Liver (tissue), 8 donors: ENCODE measurements at regions not wholly inside any gene's neighbourhood (a gene's known extent, or its start where the extent isn't known, plus 50 kb on each side); places are given as distances from the start of the nearest gene placed in this dataset.

Source experiments
- DNase-seq: peaks from one replicate; pipeline ENCODE4 v3.0.0-alpha.2; 2017; ENCODE audit warnings: low spot score
- H3K27ac ChIP-seq, 2 donors: one replicate each; pipeline ENCODE4 v1.7.0; 2013; ENCODE audit warnings: inconsistent platforms in 2 of 2, low read length in 2 of 2, control low read depth in 1 of 2, low read depth in 1 of 2, mild to moderate bottlenecking in 1 of 2
- H3K27me3 ChIP-seq, 4 donors: one replicate each; pipeline versions ENCODE4 v1.6.1 to v1.7.0; 2013; ENCODE audit warnings: low read length in 3 of 4, inconsistent platforms in 1 of 4, mild to moderate bottlenecking in 1 of 4, moderate library complexity in 1 of 4; ENCODE audit not compliant: control insufficient read depth in 4 of 4, insufficient read depth in 4 of 4
- H3K36me3 ChIP-seq, 4 donors: one replicate each; pipeline versions ENCODE4 v1.6.1 to v1.7.0; 2013; ENCODE audit warnings: low read length in 3 of 4, mild to moderate bottlenecking in 3 of 4, low read depth in 1 of 4, moderate library complexity in 1 of 4; ENCODE audit not compliant: control insufficient read depth in 4 of 4, insufficient read depth in 3 of 4
- H3K4me1 ChIP-seq, 4 donors: one replicate each; pipeline versions ENCODE4 v1.6.1 to v1.7.0; 2013; ENCODE audit warnings: low read length in 3 of 4, mild to moderate bottlenecking in 3 of 4, moderate library complexity in 1 of 4; ENCODE audit not compliant: control insufficient read depth in 4 of 4, insufficient read depth in 4 of 4
- H3K4me3 ChIP-seq, 3 donors: one replicate each; pipeline versions ENCODE4 v1.6.1 to v1.7.0; 2013; ENCODE audit warnings: low read length in 3 of 3, control low read depth in 1 of 3, low read depth in 1 of 3, mild to moderate bottlenecking in 1 of 3
- H3K9ac ChIP-seq, 2 donors: one replicate each; pipeline ENCODE4 v1.7.0; 2013; ENCODE audit warnings: low read length in 2 of 2, mild to moderate bottlenecking in 2 of 2, moderate library complexity in 2 of 2, control low read depth in 1 of 2, low read depth in 1 of 2
- H3K9me3 ChIP-seq, 4 donors: one replicate each; pipeline versions ENCODE4 v1.6.1 to v1.7.0; 2013; ENCODE audit warnings: low read length in 3 of 4; ENCODE audit not compliant: control insufficient read depth in 4 of 4
- ATF3 ChIP-seq: IDR thresholded peaks from 2 replicates; pipeline ENCODE4 v1.6.1; 2016; ENCODE audit warnings: antibody characterized with exemption
- CTCF ChIP-seq: fragments of 150-350 bp; IDR thresholded peaks from 2 replicates; pipeline ENCODE4 v1.5.1; 2017; ENCODE audit warnings: improper control_type of control experiment, low read depth, low read length; ENCODE audit not compliant: missing input control
- EGR1 ChIP-seq, 2 donors: IDR thresholded peaks; 2 replicates each; pipeline ENCODE4 v1.6.1; 2016 to 2018; ENCODE audit warnings: antibody characterized with exemption in 2 of 2, low read depth in 2 of 2
- FOXA1 ChIP-seq: IDR thresholded peaks from 2 replicates; pipeline ENCODE4 v1.6.1; 2016; ENCODE audit warnings: antibody characterized with exemption
- FOXA2 ChIP-seq: IDR thresholded peaks from 2 replicates; pipeline ENCODE4 v1.6.1; 2016; ENCODE audit warnings: antibody characterized with exemption
- GABPA ChIP-seq, 2 donors: IDR thresholded peaks in 1 of 2; conservative IDR thresholded peaks in 1 of 2; 2 replicates each; pipeline ENCODE4 v1.6.1; 2016; ENCODE audit warnings: antibody characterized with exemption in 2 of 2, mild to moderate bottlenecking in 1 of 2, moderate library complexity in 1 of 2
- HNF4A ChIP-seq, 2 donors: conservative IDR thresholded peaks; 2 replicates each; pipeline ENCODE4 v1.6.1; 2016; ENCODE audit warnings: antibody characterized with exemption in 2 of 2, mild to moderate bottlenecking in 2 of 2
- HNF4G ChIP-seq: IDR thresholded peaks from 2 replicates; pipeline ENCODE4 v1.6.1; 2016; ENCODE audit warnings: antibody characterized with exemption
- JUND ChIP-seq, 2 donors: IDR thresholded peaks; 2 replicates each; pipeline ENCODE4 v1.6.1; 2016; ENCODE audit warnings: antibody characterized with exemption in 2 of 2
- NR2F2 ChIP-seq: IDR thresholded peaks from 2 replicates; pipeline ENCODE4 v1.6.1; 2016; ENCODE audit warnings: antibody characterized with exemption
- RAD21 ChIP-seq, 2 donors: IDR thresholded peaks; 2 replicates each; pipeline ENCODE4 v1.6.1; 2016; ENCODE audit warnings: antibody characterized with exemption in 2 of 2, mild to moderate bottlenecking in 2 of 2
- RXRA ChIP-seq, 2 donors: IDR thresholded peaks; 2 replicates each; pipeline ENCODE4 v1.6.1; 2017 to 2018; ENCODE audit warnings: antibody characterized with exemption in 2 of 2, mild to moderate bottlenecking in 1 of 2
- SP1 ChIP-seq: IDR thresholded peaks from 2 replicates; pipeline ENCODE4 v1.6.1; 2018; ENCODE audit warnings: antibody characterized with exemption, mild to moderate bottlenecking
- TAF1 ChIP-seq: conservative IDR thresholded peaks from 2 replicates; pipeline ENCODE4 v1.6.1; 2016; ENCODE audit warnings: antibody characterized with exemption, mild to moderate bottlenecking
- YY1 ChIP-seq: IDR thresholded peaks from 2 replicates; pipeline ENCODE4 v1.6.1; 2016; ENCODE audit warnings: antibody characterized with exemption, mild to moderate bottlenecking
- WGBS: extraction: QIAGEN DNeasy Blood & Tissue Kit; methylation state at CpG from one replicate; pipeline ENCODE4 v1.1.7; 2013; 5-methylcytosine and 5-hydroxymethylcytosine counted together
- TF ChIP-seq, protein P1 (sequence below): IDR thresholded peaks from 2 replicates; pipeline ENCODE4 v1.6.1; 2016; ENCODE audit warnings: antibody characterized with exemption, mild to moderate bottlenecking
- donor health status: healthy.
- donor health status: healthy.
- donor health status: healthy.
- donor health status: healthy.
- donor health status: healthy.

DNA sequence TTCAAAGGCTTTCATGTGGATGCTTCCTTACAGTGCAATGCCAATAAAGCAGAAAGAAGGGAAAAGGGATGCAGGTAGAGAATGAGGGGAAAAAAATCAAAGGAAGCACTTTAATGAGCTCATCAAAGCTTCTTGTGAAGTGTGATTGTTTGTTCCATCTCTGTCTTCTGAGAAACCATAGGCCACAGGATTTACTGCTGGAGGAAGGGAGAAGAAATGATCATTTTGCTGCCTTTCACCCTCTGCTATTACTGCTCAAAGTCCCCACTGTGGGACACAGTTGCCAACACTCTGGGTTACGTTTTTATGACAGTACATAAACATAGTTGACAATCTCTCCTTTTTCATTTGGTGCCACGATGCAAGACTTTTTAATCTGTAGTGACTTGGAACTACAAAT is 558.0 kb upstream of the TECRL start:
- 48% methylated on average over 2 of the region's 2 CpGs for WGBS
- no peak overlapping the region for H3K4me3 ChIP-seq
- no peak overlapping the region for H3K27ac ChIP-seq
- TF ChIP-seq JUND (IDR thresholded peaks at IDR 0.05) (no peak), ATF3 (no peak), SP1 (no peak)
- no peaks in the 10 kb centered on the region for H3K36me3 ChIP-seq
- H3K4me1 ChIP-seq, result no peaks in the 10 kb centered on the region
- no peak overlapping the region for H3K9ac ChIP-seq
- DNase-seq, result no peak
- H3K9me3 ChIP-seq, result no peaks in the 10 kb centered on the region
- H3K27me3 ChIP-seq, result no peaks in the 10 kb centered on the region

DNA sequence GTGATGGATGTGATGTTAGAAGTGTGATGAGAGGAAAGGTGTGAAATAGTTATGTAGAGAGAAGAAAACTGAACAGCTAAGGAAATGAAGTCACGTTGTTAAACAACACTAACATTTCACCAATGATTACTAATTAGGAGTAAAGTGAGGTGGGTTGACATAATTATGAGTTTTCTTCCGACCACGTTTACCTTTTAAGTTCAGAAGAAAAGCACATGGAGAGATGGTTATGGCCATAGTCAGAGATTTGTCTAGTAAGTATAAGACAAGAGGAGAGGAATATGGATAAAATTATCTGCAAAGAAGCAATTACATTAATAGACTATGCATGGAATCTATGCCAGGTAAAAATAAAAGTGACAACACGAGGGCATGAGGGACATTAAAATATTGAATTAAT is 551.3 kb upstream of the TECRL start:
- 62% methylated on average over 4 of the region's 4 CpGs for WGBS
- no peak for TF ChIP-seq JUND (IDR thresholded peaks at IDR 0.05)
- TF ChIP-seq, protein P1, sequence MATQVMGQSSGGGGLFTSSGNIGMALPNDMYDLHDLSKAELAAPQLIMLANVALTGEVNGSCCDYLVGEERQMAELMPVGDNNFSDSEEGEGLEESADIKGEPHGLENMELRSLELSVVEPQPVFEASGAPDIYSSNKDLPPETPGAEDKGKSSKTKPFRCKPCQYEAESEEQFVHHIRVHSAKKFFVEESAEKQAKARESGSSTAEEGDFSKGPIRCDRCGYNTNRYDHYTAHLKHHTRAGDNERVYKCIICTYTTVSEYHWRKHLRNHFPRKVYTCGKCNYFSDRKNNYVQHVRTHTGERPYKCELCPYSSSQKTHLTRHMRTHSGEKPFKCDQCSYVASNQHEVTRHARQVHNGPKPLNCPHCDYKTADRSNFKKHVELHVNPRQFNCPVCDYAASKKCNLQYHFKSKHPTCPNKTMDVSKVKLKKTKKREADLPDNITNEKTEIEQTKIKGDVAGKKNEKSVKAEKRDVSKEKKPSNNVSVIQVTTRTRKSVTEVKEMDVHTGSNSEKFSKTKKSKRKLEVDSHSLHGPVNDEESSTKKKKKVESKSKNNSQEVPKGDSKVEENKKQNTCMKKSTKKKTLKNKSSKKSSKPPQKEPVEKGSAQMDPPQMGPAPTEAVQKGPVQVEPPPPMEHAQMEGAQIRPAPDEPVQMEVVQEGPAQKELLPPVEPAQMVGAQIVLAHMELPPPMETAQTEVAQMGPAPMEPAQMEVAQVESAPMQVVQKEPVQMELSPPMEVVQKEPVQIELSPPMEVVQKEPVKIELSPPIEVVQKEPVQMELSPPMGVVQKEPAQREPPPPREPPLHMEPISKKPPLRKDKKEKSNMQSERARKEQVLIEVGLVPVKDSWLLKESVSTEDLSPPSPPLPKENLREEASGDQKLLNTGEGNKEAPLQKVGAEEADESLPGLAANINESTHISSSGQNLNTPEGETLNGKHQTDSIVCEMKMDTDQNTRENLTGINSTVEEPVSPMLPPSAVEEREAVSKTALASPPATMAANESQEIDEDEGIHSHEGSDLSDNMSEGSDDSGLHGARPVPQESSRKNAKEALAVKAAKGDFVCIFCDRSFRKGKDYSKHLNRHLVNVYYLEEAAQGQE, result no peak
- TF ChIP-seq NR2F2, result no peak
- no peak for TF ChIP-seq SP1
- TF ChIP-seq HNF4G, result no peak
- no peak for TF ChIP-seq CTCF
- TF ChIP-seq EGR1 (IDR thresholded peaks at IDR 0.05; ENCODE audit: low read depth in 2 of 2), result no peak
- TF ChIP-seq TAF1, result no peak

DNA sequence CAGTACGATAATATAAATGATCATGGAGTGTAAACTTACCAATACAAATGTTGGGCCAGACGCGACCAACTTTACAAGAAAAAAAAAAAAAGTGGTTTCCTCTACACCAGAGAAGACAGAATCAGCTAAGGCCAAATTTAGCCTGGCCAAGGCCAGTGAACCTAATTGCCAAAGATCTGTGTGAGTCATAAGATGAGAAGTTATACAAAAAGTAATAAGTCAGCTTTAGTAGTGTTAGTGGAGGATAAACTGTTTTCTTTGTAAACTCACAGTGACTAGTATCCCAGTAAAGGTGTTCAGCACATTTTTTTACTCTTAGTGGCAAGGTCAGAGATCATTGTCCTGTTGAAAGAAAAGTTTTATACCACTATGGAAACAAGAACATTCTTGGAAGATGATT is 531.4 kb upstream of the TECRL start:
- WGBS, result 86% methylated on average over 3 of the region's 3 CpGs
- DNase-seq, result no peak
- no peak overlapping the region for H3K9ac ChIP-seq
- no peaks in the 10 kb centered on the region for H3K36me3 ChIP-seq
- no peaks in the 10 kb centered on the region for H3K27me3 ChIP-seq
- no peak overlapping the region for H3K27ac ChIP-seq
- H3K9me3 ChIP-seq, result no peaks in the 10 kb centered on the region
- H3K4me1 ChIP-seq, result no peaks in the 10 kb centered on the region
- H3K4me3 ChIP-seq, result no peak overlapping the region
- TF ChIP-seq SP1, result no peak
- TF ChIP-seq HNF4G, result no peak
- no peak for TF ChIP-seq FOXA2
- TF ChIP-seq, protein P1, result no peak
- no peak for TF ChIP-seq GABPA (IDR thresholded peaks at IDR 0.05 in 1 of 2, conservative IDR thresholded peaks at IDR 0.05 in 1 of 2)
- no peak for TF ChIP-seq YY1
- TF ChIP-seq RXRA (IDR thresholded peaks at IDR 0.05), result no peak
- TF ChIP-seq FOXA1, result no peak
- TF ChIP-seq JUND (IDR thresholded peaks at IDR 0.05), result no peak
- TF ChIP-seq HNF4A (conservative IDR thresholded peaks at IDR 0.05), result no peak
- TF ChIP-seq CTCF, result no peak
- TF ChIP-seq RAD21 (IDR thresholded peaks at IDR 0.05), result no peak
- no peak for TF ChIP-seq ATF3
- TF ChIP-seq TAF1, result no peak
- TF ChIP-seq EGR1 (IDR thresholded peaks at IDR 0.05; ENCODE audit: low read depth in 2 of 2), result no peak

More for the DNA sequence above, 551.3 kb upstream of the TECRL start:
- Histone ChIP-seq H3K4me3 (no peak overlapping the region), H3K27ac (no peak overlapping the region), H3K4me1 (no peaks in the 10 kb centered on the region), H3K36me3 (no peaks in the 10 kb centered on the region), H3K9ac (no peak overlapping the region), H3K9me3 (peaks cover 0 to 4% (median 0%) of the 10 kb centered on the region in 4 donors), H3K27me3 (no peaks in the 10 kb centered on the region)
- no peak for DNase-seq
